ENCODE measurements at regions not wholly inside any gene's neighbourhood (a gene's known extent, or its start where the extent isn't known, plus 50 kb on each side); places are given as distances from the start of the nearest gene placed in this dataset.

DNA sequence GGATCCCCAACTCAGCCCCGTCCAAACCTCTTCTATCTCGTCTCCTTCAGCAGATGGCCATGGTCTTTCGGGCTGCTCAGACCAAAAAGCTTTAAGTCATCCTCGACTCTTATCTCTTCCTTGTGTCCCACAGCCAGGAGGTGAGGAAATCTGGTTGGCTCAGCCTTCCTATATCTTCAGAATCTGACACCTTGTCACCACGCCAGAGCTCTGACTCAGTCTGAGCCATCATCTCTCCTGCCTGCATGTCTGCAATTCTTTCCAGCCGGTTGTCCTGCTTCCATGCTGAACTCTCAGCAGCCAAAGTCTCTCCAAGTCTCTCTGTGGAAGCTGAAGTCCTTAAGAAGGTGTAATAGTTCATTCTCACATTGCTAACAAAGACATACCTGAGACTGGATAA lies 419.3 kb upstream of the ADAMTS16 start:
- DNase-seq (ENCODE audit: low read depth), result no peak

DNA sequence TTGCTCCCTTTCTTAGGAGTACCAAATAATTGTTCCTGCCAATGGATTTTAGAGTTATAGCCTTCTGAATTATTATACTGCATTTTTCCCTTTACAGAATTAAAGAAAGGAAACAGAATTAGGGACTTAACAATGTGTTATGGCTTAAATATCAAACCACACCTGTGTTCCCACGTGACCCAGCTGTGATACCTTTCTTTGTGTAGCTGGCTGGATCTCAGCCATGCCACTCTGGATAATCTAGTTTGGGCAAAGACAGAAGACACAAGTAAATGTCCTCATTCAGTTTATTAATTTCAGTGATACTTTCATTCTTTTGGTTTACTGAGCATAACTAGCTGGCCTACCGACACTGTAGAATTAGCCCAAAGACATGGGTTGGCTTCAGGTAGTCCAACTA lies 417.2 kb upstream of the ADAMTS16 start:
- no peak for DNase-seq (ENCODE audit: low read depth)

DNA sequence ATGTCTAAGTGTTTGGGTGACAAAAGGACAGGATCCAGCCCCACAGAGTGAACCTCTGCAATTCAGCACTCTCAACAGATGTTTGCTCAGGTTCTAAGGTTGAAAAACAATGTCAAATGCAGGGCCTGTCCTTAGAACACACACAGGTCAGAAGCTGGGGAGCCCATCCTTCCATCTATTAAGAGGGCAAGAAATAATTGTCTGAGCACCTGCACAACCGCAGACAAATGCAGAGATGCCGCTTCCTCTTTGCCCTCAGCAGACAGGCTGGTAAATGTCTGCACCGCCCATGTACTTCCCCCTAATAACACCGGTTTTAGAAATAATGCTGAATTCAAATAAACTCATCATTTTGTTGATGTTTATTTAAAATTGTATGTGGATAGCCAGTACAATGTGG lies 414.5 kb upstream of the ADAMTS16 start:
- no peak for DNase-seq (ENCODE audit: low read depth)

DNA sequence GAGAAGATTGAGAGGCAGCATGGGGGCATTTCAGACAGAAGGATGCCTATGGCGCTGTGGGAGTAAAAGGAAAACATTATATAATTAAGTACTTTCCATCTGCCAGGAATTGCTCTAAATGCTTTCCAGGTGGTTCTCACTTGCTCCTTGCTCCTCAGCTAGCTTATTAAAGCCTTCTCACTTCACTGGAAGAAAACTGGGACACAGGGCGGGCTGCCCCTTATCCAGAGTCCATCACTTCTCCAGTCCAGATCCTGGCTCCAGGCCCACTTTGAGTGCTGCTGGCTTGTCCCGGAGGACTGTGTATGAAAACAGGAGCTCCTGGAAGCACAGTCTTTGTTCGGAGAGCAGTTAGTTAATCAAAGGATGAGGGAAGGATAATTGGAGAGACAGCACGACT lies 409.9 kb upstream of the ADAMTS16 start:
- no peak for DNase-seq (ENCODE audit: low read depth)

DNA sequence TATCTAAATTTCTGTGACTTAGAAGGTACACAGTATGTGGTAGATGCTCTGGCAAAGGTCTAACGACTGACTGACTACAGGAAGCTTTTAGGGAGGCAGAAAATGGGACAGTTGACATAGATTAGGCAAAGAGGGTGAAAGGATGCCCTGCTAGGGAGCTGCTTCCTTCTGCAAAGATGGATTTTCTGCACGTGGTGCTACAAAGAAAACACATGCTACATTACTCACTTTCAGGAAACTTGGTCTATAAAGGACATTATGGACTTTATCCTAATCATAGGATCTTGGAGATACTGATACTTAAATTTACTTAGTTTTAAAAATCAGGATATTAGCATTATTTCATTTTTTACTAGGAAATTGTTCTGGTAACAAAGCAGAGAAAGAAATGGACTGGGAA lies 405.8 kb upstream of the ADAMTS16 start:
- DNase-seq (ENCODE audit: low read depth), result no peak

DNA sequence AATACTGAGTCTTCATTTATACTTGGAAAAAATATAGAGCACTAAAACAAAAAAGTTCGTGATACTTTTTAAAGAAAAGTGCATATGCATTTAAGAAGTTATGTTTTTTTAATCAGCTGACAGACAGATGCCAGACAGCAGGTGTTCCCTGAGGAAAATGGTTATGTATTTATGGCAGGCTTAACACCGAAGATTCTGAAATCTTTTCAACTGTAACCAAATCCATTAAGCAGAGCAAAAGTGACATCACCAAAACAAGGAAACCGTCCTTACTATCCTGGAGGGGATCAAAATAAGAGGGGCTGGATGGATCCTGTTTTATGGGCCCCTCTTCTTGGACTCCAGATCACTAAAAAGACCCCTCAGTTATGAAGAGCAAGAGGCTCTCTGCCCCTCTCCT lies 404.9 kb upstream of the ADAMTS16 start:
- no peak for DNase-seq (ENCODE audit: low read depth)

DNA sequence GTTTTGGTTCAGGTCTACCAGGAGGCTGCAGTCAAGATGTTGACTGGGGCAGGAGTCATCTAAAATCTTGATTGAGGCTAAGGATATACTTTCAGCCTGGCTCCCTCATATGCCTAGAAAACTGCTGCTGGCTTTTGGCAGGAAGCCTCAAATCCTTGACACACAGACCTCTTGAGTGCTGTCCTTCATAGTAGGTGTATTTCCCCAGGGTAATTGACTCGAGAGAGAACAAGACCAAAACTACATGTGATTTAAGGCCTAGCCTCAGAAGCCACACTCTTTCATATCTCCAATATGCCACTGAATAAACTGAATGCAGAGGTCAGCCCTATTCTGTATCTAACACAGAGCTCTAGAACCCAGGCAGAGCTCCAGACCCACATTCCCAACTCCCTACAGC lies 402.3 kb upstream of the ADAMTS16 start:
- no peak for DNase-seq (ENCODE audit: low read depth)

DNA sequence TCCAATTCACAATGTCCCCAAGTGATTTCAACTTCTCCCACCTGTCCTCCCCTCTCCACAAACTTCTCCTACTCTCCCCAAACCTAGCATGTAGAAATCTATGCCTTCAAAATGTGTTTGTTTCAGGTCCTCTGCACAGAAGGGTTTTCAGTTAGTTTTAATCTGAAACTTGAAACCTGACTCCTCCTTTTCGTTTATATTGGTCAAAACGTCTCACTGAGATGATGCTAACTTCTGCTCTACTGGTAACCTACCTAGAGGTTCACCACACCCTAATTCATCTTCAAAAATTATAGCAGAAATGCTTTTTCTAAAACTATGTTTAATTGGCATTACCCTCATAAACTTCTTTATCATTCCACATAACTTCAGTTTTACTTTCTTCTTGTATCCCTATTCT lies 401.8 kb upstream of the ADAMTS16 start:
- DNase-seq (ENCODE audit: low read depth), result no peak

DNA sequence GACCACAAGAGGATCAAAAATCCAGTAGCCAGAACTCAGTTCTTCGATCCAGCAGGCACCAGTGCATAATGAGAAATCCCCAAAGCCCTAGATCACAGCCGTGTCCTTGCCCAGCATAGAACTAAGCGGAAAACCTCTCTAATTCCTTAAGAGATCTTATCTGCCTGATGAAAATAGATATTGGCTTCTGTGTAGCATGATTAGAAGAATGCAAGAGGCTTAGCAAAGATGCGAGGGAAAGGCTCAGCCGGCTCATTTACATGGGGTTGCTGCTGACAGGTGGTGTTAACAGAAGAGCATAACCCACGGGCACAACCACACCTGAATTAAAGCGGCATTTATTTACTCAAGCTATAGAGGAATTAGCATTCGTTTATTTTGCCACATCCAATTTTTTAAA lies 400.0 kb upstream of the ADAMTS16 start:
- no peak for DNase-seq (ENCODE audit: low read depth)

DNA sequence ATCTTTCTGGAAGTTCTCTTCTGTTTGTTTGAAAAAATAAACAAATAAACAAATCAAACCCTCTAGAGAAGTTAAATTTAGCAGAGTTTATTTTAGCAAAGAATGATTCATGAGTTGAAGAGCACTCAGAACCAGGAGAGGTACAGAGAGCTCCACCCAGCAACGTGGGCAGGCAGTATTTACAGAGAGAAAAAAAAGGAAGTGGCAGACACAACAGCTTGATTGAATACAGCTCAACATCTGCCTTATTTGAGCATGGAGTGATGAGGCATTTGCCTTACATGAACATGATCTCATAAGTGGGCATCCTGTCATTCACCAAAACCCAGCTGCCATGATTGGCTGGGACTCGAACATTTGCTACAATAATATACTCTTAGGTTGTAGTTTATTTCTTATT lies 381.6 kb upstream of the ADAMTS16 start:
- no peak for DNase-seq (ENCODE audit: low read depth)

DNA sequence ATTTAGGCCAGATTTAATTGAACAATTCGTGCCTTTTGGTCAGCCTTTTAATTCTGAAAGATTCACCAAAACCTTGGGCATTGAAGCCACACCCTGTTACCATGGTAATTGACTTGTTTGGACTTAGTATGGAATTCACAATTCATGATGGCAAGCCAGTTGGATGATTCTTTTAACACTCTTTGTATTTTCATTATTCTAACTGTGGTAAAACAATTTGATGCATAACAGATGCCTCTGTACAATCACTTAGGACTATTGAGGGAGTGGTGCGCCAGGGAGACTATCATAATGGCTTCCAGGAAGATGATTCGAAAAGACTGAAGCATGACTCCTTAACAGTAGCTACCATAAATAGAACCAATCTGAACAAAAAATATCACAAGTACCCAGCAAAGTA lies 381.1 kb upstream of the ADAMTS16 start:
- DNase-seq (ENCODE audit: low read depth), result no peak

DNA sequence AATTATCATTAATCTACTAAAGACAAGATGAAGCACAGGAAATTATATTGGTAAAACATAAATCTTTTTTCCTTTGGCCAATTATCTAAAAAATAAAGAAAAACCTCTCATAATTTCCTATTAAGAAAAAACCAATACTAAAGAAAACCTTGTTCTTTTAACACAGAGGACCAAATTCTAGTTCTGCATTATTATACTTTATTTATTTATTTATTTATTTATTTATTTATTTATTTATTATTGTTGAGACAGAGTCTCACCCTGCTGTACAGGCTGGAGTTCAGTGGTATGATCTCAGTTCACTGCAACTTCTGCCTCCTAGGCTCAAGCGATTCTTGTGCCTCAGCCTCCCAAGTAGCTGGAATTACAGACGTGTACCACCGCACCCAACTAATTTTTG lies 377.8 kb upstream of the ADAMTS16 start:
- no peak for DNase-seq (ENCODE audit: low read depth)

DNA sequence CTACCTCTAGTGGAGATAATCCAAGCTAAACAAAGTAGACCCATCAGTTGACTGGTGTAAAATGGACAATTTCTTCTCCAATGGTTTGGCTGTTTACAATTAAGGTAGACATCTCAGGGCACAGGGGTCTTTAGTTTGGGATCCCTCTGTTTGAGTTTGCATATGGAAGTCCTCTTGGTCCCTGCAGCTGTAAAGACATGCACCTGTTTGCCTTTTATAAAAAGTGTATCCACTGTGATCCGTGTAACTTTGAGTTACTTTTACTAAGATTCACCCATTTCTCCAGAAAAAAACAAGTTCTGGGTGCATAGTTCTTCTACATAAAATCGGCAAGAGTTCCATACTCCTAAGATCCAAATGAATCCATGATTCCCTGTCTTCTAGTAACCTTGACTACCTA lies 374.7 kb upstream of the ADAMTS16 start:
- no peak for DNase-seq (ENCODE audit: low read depth)

DNA sequence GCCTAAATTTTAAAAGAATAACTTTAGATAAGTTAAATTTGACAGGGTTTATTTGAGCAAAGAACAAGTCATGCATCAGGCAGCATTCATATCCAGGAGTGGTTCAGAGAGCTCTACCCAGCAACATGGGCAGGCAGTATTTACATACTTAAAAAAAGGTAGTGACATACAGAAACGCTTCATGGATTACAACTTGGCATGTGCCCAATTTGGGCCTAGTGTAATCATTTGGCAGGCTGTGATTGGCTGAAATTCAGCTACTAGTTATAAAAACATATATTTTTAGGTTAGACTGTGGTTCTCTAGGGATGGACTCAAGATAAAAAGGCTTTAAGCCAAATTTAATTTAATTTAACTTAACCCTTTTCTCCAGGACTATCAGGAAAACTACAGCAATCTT lies 374.0 kb upstream of the ADAMTS16 start:
- DNase-seq (ENCODE audit: low read depth), result no peak

DNA sequence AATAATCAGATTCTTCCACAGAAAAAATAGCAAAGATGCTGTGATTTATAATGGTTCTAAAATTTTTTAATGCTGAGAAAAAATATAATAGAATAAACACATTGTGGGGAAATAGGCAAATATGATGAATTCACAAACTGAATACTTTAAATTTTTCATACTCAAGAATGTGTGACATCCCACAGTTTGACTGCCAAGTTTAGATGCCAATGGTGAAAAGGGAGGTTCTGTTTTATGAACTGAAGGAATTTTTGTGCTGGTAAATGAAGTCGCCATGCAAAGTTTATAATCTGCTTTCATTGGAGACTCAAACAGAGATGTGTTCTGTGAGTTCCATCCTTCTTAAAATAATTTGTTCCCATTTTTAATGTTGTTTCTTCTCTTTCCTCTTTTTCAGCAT lies 367.5 kb upstream of the ADAMTS16 start:
- no peak for DNase-seq (ENCODE audit: low read depth)

DNA sequence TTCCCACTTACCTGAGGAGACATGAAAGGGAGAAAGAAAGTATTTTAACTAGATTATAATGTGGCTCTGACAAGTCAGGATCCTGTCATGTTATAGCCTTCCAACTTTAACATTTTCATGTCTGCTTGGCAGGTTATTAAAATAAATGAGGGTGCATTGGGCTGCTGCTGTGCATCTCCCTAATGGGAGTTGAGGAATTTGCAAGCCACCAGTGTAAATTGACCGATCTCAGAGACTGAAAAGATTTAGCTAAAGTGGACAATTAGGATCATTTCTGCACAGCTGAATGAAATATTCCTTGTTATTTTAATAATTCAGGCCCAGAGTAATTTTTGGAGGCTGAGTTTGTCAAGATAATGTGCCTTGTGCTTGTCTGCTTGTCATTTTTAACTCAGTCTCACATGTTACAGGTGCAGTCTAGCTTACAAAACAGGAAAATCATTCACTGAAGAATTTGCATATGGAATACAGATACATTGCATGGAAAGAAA lies 366.3 kb upstream of the ADAMTS16 start:
- DNase-seq (ENCODE audit: low read depth), result no peak

DNA sequence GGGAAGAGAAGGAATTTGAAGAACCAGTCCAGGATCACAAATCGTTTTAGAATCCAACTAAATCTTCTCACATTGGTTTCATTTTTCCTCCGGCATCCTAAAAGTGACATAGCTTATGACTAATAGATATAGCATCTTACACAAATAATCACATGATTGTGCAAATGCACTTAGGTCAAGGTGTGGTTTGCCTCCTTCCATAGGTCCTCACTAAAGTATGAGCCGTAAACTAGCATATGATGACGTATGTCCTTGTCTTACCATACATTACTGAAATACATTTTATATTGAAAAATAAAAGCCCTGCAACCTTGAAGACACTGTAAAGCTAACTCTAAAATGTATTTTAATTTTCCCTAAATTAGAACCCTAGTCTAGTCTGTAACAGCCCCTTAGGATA lies 362.7 kb upstream of the ADAMTS16 start:
- DNase-seq (ENCODE audit: low read depth), result no peak

DNA sequence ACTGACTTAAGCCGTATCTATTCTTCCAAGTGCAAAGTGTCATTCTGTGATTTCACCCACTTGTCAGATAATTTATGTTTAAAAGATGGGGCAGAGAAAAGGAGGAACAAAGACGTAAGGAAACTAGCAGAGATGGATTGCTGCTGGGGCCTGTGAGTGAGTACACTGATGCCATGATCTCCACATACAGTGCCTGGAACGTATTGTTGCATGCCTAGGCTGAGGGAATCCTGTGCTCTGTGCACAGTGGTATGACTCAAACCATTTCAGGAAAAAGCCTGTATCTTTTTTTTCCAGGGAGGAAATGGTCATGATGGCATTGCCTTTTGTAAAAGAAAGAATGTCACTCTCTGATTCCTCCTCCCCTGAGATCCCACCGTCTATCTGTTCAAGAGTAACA lies 359.5 kb upstream of the ADAMTS16 start:
- DNase-seq (ENCODE audit: low read depth), result no peak

DNA sequence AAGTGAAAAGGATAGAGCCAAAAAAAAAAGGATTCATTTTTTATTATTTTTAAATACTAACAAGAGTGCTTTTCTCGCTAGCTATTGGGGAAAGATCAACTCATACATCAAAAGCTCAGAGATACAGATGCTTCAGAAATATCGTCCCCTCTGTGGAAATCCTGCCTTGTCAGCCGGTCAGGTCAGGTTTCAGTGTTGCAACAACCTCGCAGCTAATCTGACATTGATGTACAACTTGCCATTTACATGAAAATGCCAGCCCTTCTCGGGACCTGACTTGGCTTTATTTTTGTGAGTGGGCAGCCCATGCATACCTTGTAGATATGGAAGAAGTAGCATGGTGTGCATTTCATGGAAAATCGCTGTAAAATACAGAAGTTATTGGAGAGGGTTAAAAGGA lies 358.8 kb upstream of the ADAMTS16 start:
- DNase-seq (ENCODE audit: low read depth), result no peak

DNA sequence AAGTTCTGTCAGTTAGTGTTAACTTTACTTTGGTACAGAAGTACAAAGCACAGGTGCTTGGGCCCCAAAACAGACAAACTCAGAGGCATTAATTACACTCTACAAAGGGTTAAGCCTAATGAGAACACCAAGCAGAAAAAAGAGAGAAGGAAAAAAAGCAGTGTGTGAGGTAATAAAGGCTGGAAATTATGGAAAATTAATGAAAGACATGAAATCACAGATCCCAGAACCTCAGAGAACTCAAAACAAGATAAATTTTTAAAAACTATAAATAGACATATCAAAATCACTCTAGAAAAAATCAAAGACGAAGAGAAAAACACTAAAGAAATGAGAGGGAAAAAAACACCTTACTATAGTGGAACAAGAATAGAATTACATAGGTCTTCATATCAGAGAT lies 354.2 kb upstream of the ADAMTS16 start:
- no peak for DNase-seq (ENCODE audit: low read depth)

DNA sequence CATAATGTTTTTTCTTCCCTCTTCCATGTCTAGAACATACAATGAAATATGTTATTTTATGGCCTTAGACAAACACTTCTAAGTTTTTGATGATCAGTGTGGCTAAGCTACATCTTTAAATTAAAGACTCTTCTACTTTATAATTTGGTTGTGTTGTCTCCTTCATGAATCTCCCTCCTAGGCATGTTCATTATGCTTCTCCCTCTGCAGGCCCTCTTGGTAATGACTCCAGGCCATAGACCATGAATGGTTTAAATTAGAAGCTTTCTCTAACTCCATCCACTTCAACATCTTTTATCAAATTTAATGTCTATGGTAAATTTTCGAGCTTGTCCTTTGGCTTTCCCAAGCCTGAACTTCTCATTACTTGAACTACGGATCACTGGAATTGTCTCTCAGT lies 342.7 kb upstream of the ADAMTS16 start:
- DNase-seq (ENCODE audit: low read depth), result no peak

DNA sequence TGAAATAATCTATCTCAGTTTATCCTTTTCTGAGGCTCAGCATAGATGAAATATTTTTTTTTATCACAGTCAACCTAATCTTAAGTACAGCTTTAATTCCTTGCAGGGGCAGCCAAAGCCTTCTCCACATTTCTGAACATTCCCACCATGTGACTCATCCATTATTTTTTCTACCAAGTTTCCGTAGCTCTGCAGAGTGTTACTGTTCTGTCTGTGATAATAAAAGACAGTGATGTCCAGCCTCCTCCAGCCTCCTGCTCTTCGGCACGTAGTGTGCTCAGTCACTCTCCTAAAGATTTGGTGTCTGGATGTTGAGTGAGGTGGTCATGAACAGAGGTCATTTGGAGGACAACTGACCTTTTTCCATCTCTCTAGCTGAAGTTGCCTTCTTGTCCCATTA lies 338.1 kb upstream of the ADAMTS16 start:
- no peak for DNase-seq (ENCODE audit: low read depth)

DNA sequence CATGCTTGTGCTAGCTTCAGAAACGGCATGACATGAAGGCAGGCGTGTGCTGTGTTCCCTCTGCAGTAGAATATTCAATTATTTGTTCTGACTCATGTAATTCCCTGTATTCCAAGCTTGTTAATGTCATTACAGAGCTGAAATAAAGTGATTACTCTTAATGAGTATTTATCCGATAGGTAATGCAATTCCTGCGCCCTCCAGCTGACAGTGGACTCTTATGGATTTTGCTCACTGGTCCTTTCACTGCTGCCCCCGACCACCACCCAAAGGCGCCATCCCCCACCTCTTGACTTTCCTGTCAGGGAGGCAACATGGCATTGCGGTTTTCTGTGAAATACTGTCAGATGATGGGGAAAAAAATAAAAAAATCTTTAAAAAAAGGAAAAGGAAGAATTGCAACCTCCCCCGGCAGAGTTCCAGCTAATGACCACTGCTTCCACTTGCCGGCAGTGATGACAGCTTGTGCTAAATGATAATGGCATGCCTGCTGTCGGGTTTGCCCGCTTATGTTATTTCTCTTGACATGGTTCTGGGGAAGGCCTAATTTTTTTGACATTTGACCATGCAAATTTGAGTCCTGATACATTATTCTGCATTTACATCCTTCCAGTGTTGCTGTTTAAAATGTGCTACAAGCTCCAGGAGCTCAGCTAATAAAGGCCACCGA lies 335.3 kb upstream of the ADAMTS16 start:
- no peak for DNase-seq (ENCODE audit: low read depth)

DNA sequence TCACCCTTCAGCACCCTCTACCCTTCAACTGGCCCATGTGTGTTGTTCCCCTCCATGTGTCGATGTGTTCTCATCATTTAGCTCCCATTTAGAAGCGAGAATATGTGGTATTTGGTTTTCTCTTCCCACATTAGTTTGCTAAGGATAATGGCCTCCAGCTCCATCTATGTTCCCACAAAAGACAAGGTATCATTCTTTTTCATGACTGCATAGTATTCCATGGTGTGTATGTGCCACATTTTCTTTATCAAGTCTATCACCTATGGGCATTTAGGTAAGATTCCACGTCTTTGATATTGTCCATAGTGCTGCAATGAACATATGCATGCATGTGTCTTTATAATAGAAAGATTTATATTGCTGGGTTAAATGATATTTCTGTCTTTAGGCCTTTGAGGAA lies 325.1 kb upstream of the ADAMTS16 start:
- no peak for DNase-seq (ENCODE audit: low read depth)

DNA sequence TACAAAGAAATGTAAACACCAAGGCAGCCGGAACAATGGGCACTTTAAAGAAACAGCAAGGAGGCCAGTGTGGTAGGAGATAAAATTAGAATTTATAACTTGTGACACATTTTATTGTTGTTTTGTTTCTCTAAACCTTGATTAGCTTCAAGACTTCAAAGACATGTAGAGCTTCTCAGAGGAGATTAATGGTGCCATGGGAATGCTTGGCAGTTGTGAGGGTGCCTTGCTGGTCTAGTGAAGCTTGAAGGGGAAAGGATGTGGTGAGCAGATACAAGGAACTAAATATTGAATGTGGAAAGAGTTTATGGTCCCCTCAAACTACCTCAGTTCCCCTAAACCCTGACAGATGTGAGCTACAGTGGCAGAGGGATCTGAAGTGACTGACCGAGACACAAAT lies 322.4 kb upstream of the ADAMTS16 start:
- no peak for DNase-seq (ENCODE audit: low read depth)
